ENCODE measurements at regions not wholly inside any gene's neighbourhood (a gene's known extent, or its start where the extent isn't known, plus 50 kb on each side); places are given as distances from the start of the nearest gene placed in this dataset.
A peak's percentile ranks its signal among the peaks of the same experiment; 100 is the strongest.

- TF ChIP-seq CTCF (IDR thresholded peaks at IDR 0.05; ENCODE audit: control extremely low read depth in 1 of 3, insufficient read depth in 1 of 3, low read depth in 1 of 3, low read length in 3 of 3) (peak; percentile 91 to 99 (median 95)), MAFK (IDR thresholded peaks at IDR 0.05; ENCODE audit: low read depth, low read length) (no peak), POLR2AphosphoS5 (IDR thresholded peaks at IDR 0.05; ENCODE audit: low read depth, low read length) (no peak), GABPA (IDR thresholded peaks at IDR 0.05; ENCODE audit: borderline replicate concordance, insufficient read depth, low read length) (no peak)
Measured at GRCh38 chr12:111298582-111299436, 70.1 kb downstream of the PHETA1 start.
